Activated naive CD8-positive, alpha-beta T cell treated with anti-CD3 and anti-CD28 coated beads for 36 hours (primary cell): ENCODE measurements at regions not wholly inside any gene's neighbourhood (a gene's known extent, or its start where the extent isn't known, plus 50 kb on each side); places are given as distances from the start of the nearest gene placed in this dataset.
"Not testable (repeated sequence)": the region's sequence is repeated elsewhere in the genome, so short reads cannot be mapped to it uniquely, and the experiment has no call there.

Experiments used
- DNase-seq: peaks from one replicate; pipeline ENCODE4 v3.0.0; 2021
- H3K27ac Mint-ChIP-seq: one replicate; pipeline ENCODE4 v1.8.0; 2022; ENCODE audit warnings: mild to moderate bottlenecking, moderate library complexity, mixed read lengths
- H3K27me3 Mint-ChIP-seq: one replicate; pipeline ENCODE4 v1.8.0; 2022; ENCODE audit warnings: mild to moderate bottlenecking, mixed read lengths
- H3K36me3 Mint-ChIP-seq: one replicate; pipeline ENCODE4 v1.8.0; 2021; ENCODE audit warnings: mild to moderate bottlenecking, mixed read lengths
- H3K4me1 Mint-ChIP-seq: one replicate; pipeline ENCODE4 v1.8.0; 2021; ENCODE audit warnings: mixed read lengths
- H3K4me3 Mint-ChIP-seq: one replicate; pipeline ENCODE4 v1.8.0; 2022; ENCODE audit warnings: mild to moderate bottlenecking, moderate library complexity, mixed read lengths
- H3K9me3 Mint-ChIP-seq: one replicate; pipeline ENCODE4 v1.8.0; 2022; ENCODE audit warnings: mixed read lengths

- no peaks in the 10 kb centered on the region for H3K4me1 Mint-ChIP-seq
- H3K27me3 Mint-ChIP-seq = peaks cover 3% of the 10 kb centered on the region
- H3K36me3 Mint-ChIP-seq = no peaks in the 10 kb centered on the region
- no peak for DNase-seq
- no peak overlapping the region for H3K27ac Mint-ChIP-seq
- H3K9me3 Mint-ChIP-seq = no peaks in the 10 kb centered on the region
- H3K4me3 Mint-ChIP-seq = no peak overlapping the region
These were observed 149.4 kb upstream of the STK32A start for GRCh38 chr5:147085409-147085808.

DNA sequence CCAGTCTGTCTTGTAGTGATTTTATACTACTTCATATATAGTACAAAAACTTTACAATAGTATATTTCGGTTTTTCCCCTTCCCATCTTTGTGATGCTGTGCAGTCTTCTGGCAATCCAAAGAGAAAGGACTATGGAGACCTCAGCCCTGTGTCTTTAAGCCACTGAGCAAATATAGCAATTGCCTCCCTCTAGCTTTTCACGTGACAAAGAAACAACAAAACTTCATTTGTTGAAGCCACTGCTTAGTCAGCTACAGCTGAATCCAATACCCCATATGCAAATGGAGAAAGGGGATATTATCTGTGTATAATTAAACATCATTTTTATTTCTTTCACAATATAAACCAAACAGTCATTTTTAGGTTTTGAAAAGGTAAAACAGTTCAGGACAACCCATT lies 142.8 kb upstream of the STK32A start:
- H3K27ac Mint-ChIP-seq = no peak overlapping the region
- peaks cover 6% of the 10 kb centered on the region for H3K27me3 Mint-ChIP-seq
- no peaks in the 10 kb centered on the region for H3K4me1 Mint-ChIP-seq
- DNase-seq = no peak
- no peak overlapping the region for H3K4me3 Mint-ChIP-seq
- H3K36me3 Mint-ChIP-seq = no peaks in the 10 kb centered on the region
- no peaks in the 10 kb centered on the region for H3K9me3 Mint-ChIP-seq

DNA sequence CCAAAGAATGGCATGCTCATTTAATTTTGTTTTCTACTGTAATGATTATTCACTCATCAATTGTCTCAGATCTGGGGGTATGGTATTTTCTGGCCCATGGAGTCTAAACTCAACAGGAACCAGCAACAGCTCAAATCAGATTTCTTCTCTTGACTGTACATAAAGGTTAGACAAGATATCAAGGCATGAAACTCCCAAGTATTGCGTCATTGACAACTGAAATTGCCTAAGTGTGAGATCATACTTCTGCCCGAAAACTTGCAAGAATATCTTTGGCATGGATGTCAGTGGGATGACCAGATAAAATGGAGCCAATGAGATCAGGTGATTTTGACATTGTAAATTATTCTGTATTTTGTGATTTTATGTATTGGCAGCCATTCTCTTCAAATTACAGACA lies 141.7 kb upstream of the STK32A start:
- H3K4me1 Mint-ChIP-seq = no peaks in the 10 kb centered on the region

GRCh38 chr5:147095740-147096139 lies 139.1 kb upstream of the STK32A start:
- no peaks in the 10 kb centered on the region for H3K9me3 Mint-ChIP-seq
- no peaks in the 10 kb centered on the region for H3K4me1 Mint-ChIP-seq
- no peak for DNase-seq
- peaks cover 9% of the 10 kb centered on the region for H3K27me3 Mint-ChIP-seq
- no peak overlapping the region for H3K4me3 Mint-ChIP-seq
- H3K36me3 Mint-ChIP-seq = no peaks in the 10 kb centered on the region
- H3K27ac Mint-ChIP-seq = no peak overlapping the region

More for the DNA sequence above, 141.7 kb upstream of the STK32A start:
- no peak for DNase-seq
- H3K4me3 Mint-ChIP-seq = no peak overlapping the region
- no peak overlapping the region for H3K27ac Mint-ChIP-seq
- peaks cover 6% of the 10 kb centered on the region for H3K27me3 Mint-ChIP-seq
- H3K9me3 Mint-ChIP-seq = no peaks in the 10 kb centered on the region
- no peaks in the 10 kb centered on the region for H3K36me3 Mint-ChIP-seq

GRCh38 chr5:147098233-147098790 lies 136.5 kb upstream of the STK32A start:
- Mint-ChIP-seq H3K4me1 (no peaks in the 10 kb centered on the region), H3K9me3 (no peaks in the 10 kb centered on the region), H3K36me3 (no peaks in the 10 kb centered on the region), H3K27ac (no peak overlapping the region), H3K27me3 (peaks cover 6% of the 10 kb centered on the region), H3K4me3 (no peak overlapping the region)
- DNase-seq = no peak

GRCh38 chr5:147101659-147102369 lies 133.0 kb upstream of the STK32A start:
- Mint-ChIP-seq H3K4me3 (no peak overlapping the region), H3K4me1 (no peaks in the 10 kb centered on the region), H3K27ac (no peak overlapping the region), H3K27me3 (peaks cover 3% of the 10 kb centered on the region), H3K36me3 (no peaks in the 10 kb centered on the region), H3K9me3 (no peaks in the 10 kb centered on the region)
- no peak for DNase-seq

GRCh38 chr5:147112899-147113298 lies 121.9 kb upstream of the STK32A start:
- Mint-ChIP-seq H3K27me3 (peaks cover 7% of the 10 kb centered on the region), H3K4me3 (no peak overlapping the region), H3K36me3 (no peaks in the 10 kb centered on the region)

DNA sequence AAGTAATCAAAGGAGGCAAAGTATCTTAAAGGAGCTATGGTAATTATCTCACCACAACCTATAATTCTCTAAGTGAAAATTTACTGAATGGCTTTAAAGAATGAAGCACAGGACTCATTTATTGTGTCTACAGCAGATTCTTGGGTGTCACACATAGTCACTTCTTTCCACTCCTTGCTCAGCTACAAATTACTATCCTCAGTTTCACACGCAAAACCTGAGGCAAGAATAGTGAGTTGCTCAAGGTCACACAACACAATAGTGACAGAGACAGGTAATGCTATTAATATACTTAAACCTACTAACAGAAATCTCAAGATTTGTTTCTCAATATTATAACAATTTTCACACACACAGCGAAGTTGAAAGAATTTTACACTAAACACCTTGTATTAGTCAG lies 120.9 kb upstream of the STK32A start:
- Mint-ChIP-seq H3K27ac (no peak overlapping the region), H3K36me3 (no peaks in the 10 kb centered on the region), H3K9me3 (no peaks in the 10 kb centered on the region), H3K27me3 (peaks cover 3% of the 10 kb centered on the region), H3K4me1 (no peaks in the 10 kb centered on the region), H3K4me3 (no peak overlapping the region)
- no peak for DNase-seq

More at GRCh38 chr5:147112899-147113298, 121.9 kb upstream of the STK32A start:
- Mint-ChIP-seq H3K9me3 (no peaks in the 10 kb centered on the region), H3K4me1 (no peaks in the 10 kb centered on the region), H3K27ac (no peak overlapping the region)
- no peak for DNase-seq

DNA sequence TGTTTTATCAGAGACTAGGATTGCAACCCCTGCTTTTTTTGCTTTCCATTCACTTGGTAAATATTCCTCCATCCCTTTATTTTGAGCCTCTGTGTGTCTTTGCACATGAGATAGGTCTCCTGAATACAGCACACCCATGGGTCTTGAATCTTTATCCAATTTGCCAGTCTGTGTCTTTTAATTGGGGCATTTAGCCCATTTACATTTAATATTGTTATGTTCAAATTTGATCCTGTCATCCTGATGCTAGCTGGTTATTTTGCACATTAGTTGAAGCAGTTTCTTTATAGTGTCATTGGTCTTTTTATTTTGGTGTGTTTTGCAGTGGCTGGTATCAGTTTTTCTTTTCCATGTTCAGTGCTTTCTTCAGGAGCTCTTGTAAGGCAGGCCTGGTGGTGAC lies 95.1 kb upstream of the STK32A start:
- H3K4me3 Mint-ChIP-seq, DNase-seq, H3K36me3 Mint-ChIP-seq, H3K4me1 Mint-ChIP-seq, H3K27me3 Mint-ChIP-seq, H3K27ac Mint-ChIP-seq: not testable (repeated sequence)
- H3K9me3 Mint-ChIP-seq = peaks cover 31% of the 10 kb centered on the region

DNA sequence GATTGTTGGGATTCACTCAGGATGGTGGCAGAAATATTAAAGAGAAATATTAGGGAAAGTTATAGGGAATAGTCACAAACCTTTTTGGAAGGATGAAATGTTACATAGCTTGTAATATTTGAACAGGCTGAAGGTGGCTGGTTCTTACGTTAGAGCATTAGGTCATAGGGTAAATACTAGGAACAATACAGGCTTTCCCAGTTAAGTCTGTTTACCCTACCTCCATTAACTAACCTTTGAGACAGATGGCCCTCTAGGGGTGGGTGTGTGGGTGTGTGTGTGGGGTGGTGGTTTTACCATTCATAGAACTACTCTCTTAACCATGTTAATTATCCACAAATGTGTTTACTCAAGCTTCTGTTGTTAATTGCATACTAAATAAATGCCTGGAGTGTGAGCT lies 94.3 kb upstream of the STK32A start:
- Mint-ChIP-seq H3K4me1 (no peaks in the 10 kb centered on the region), H3K9me3 (peaks cover 30% of the 10 kb centered on the region), H3K4me3 (no peak overlapping the region), H3K36me3 (no peaks in the 10 kb centered on the region), H3K27me3 (no peaks in the 10 kb centered on the region), H3K27ac (no peak overlapping the region)
- no peak for DNase-seq

- not testable (repeated sequence) for H3K27ac Mint-ChIP-seq, DNase-seq, H3K4me3 Mint-ChIP-seq, H3K27me3 Mint-ChIP-seq, H3K4me1 Mint-ChIP-seq, H3K36me3 Mint-ChIP-seq
- peaks cover 26% of the 10 kb centered on the region for H3K9me3 Mint-ChIP-seq
These were observed 93.2 kb upstream of the STK32A start for GRCh38 chr5:147141580-147141979.

DNA sequence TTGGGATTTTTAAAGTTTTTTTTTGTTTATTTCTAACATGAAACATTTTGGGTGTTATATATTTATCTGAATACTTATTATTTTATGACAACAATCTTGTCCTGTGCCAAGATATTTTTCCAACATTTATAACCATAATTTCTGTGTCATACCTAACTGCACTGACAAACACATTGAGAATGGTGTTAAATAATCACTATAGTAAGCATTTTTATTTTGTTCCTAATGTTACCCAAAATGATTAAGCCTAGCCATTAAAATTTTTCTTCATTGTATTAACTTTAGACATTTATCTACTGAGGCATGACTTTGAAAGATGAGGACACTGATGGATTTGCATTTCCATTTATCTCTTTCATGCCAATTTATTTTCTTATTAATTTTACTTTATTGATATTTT lies 91.6 kb upstream of the STK32A start:
- Mint-ChIP-seq H3K4me1 (no peaks in the 10 kb centered on the region), H3K36me3 (no peaks in the 10 kb centered on the region), H3K27me3 (no peaks in the 10 kb centered on the region)

GRCh38 chr5:147145328-147145727 lies 89.5 kb upstream of the STK32A start:
- H3K27me3 Mint-ChIP-seq = no peaks in the 10 kb centered on the region
- H3K27ac Mint-ChIP-seq = no peak overlapping the region
- H3K9me3 Mint-ChIP-seq = peaks cover 2% of the 10 kb centered on the region
- H3K36me3 Mint-ChIP-seq = no peaks in the 10 kb centered on the region
- H3K4me1 Mint-ChIP-seq = no peaks in the 10 kb centered on the region
- H3K4me3 Mint-ChIP-seq = no peak overlapping the region
- no peak for DNase-seq

More for the DNA sequence above, 91.6 kb upstream of the STK32A start:
- Mint-ChIP-seq H3K9me3 (peaks cover 18% of the 10 kb centered on the region), H3K4me3 (no peak overlapping the region), H3K27ac (no peak overlapping the region)
- no peak for DNase-seq

- no peaks in the 10 kb centered on the region for H3K4me1 Mint-ChIP-seq
- no peaks in the 10 kb centered on the region for H3K36me3 Mint-ChIP-seq
- no peaks in the 10 kb centered on the region for H3K9me3 Mint-ChIP-seq
- H3K4me3 Mint-ChIP-seq = no peak overlapping the region
- H3K27me3 Mint-ChIP-seq = no peaks in the 10 kb centered on the region
- H3K27ac Mint-ChIP-seq = no peak overlapping the region
- DNase-seq = no peak
These were observed 86.1 kb upstream of the STK32A start for GRCh38 chr5:147148715-147149114.

- DNase-seq = no peak
- Mint-ChIP-seq H3K36me3 (no peaks in the 10 kb centered on the region), H3K4me1 (no peaks in the 10 kb centered on the region), H3K4me3 (no peak overlapping the region), H3K27ac (no peak overlapping the region), H3K27me3 (no peaks in the 10 kb centered on the region), H3K9me3 (no peaks in the 10 kb centered on the region)
These were observed 82.7 kb upstream of the STK32A start for GRCh38 chr5:147152086-147152485.

GRCh38 chr5:147154809-147155208 lies 80.0 kb upstream of the STK32A start:
- no peaks in the 10 kb centered on the region for H3K36me3 Mint-ChIP-seq
- no peak overlapping the region for H3K4me3 Mint-ChIP-seq
- H3K4me1 Mint-ChIP-seq = no peaks in the 10 kb centered on the region
- DNase-seq = no peak
- no peaks in the 10 kb centered on the region for H3K27me3 Mint-ChIP-seq
- no peak overlapping the region for H3K27ac Mint-ChIP-seq
- H3K9me3 Mint-ChIP-seq = no peaks in the 10 kb centered on the region
